OCI-LY7 (cell line): ENCODE measurements at regions not wholly inside any gene's neighbourhood (a gene's known extent, or its start where the extent isn't known, plus 50 kb on each side); places are given as distances from the start of the nearest gene placed in this dataset.

Experiments
- BruUV-seq: library from RNA; stranded (reverse); fragments of 400-500 nt; replicated peaks from 2 replicates; lab custom pipeline; 2021; lab: Mats Ljungman, UMichigan
- CTCF ChIA-PET: fragments of 300-600 bp; sonication (Branson Sonifier 250); formaldehyde crosslinking; loops from one replicate; lab custom pipeline; 2022; ENCODE audit warnings: antibody characterized with exemption; ENCODE audit not compliant: unreplicated experiment; lab: Charles Lee
- POLR2A ChIA-PET: fragments of 300-600 bp; sonication (Branson Sonifier 250); formaldehyde crosslinking; loops from one replicate; lab custom pipeline; 2022; ENCODE audit warnings: antibody characterized with exemption; lab: Charles Lee
- DNase-seq: peaks from one replicate; pipeline ENCODE4 v3.0.0-alpha.2; 2015; ENCODE audit warnings: low spot score
- H2AFZ ChIP-seq: fragments of 200-600 bp; sonication (generic), shearing (Covaris generic); 2 replicates; pipeline ENCODE4 v1.6.1; 2014; ENCODE audit warnings: mild to moderate bottlenecking, antibody characterized with exemption, low read length, moderate library complexity
- H3K27ac ChIP-seq: fragments of 200-600 bp; sonication (generic); 2 replicates; pipeline ENCODE4 v1.5.1; 2014; ENCODE audit warnings: mixed run types, low read depth, mild to moderate bottlenecking, moderate library complexity, low read length, inconsistent platforms; ENCODE audit not compliant: poor library complexity, severe bottlenecking
- H3K36me3 ChIP-seq: fragments of 200-600 bp; sonication (generic); 2 replicates; pipeline ENCODE4 v1.6.1; 2014; ENCODE audit warnings: mild to moderate bottlenecking, antibody characterized with exemption, low read length, moderate library complexity, mixed read lengths; ENCODE audit not compliant: insufficient read depth
- H3K4me1 ChIP-seq: fragments of 200-600 bp; sonication (generic); 2 replicates; pipeline ENCODE4 v1.5.1; 2014; ENCODE audit warnings: mild to moderate bottlenecking, low read length; ENCODE audit not compliant: insufficient read depth, poor library complexity, severe bottlenecking
- H3K4me2 ChIP-seq: fragments of 200-600 bp; sonication (generic); 2 replicates; pipeline ENCODE4 v1.6.1; 2014; ENCODE audit warnings: mild to moderate bottlenecking, low read length
- H3K4me3 ChIP-seq: fragments of 200-600 bp; sonication (generic); 2 replicates; pipeline ENCODE4 v1.5.1; 2014; ENCODE audit warnings: mild to moderate bottlenecking, low read depth, low read length; ENCODE audit not compliant: poor library complexity, severe bottlenecking
- H3K79me2 ChIP-seq: fragments of 200-600 bp; sonication (generic); 2 replicates; pipeline ENCODE4 v1.6.1; 2016; ENCODE audit warnings: low read depth, mild to moderate bottlenecking, low read length, moderate library complexity, mixed read lengths; ENCODE audit not compliant: insufficient read depth
- H3K9me2 ChIP-seq: fragments of 200-600 bp; sonication (generic); 2 replicates; pipeline ENCODE4 v1.6.1; 2016; ENCODE audit warnings: mild to moderate bottlenecking, low read length, mixed read lengths; ENCODE audit not compliant: insufficient read depth
- H3K9me3 ChIP-seq: fragments of 200-600 bp; sonication (generic); 2 replicates; pipeline ENCODE4 v1.6.1; 2014; ENCODE audit warnings: mild to moderate bottlenecking, mixed run types, low read length, mixed read lengths
- H4K20me1 ChIP-seq: fragments of 200-600 bp; sonication (generic); 2 replicates; pipeline ENCODE4 v1.6.1; 2014; ENCODE audit warnings: mild to moderate bottlenecking, antibody characterized with exemption, low read length, moderate library complexity, mixed read lengths; ENCODE audit not compliant: insufficient read depth
- EZH2phosphoT487 ChIP-seq: fragments of 200-600 bp; sonication (generic); IDR thresholded peaks from 2 replicates; pipeline ENCODE4 v1.6.1; 2018; ENCODE audit warnings: low read depth, borderline replicate concordance, mild to moderate bottlenecking, mixed run types, antibody characterized with exemption, low read length, moderate library complexity, mixed read lengths
- intact Hi-C: fragments of 100-400 bp; cut with micrococcal nuclease; formaldehyde crosslinking; loops from one replicate; pipeline ENCODE4 v1.10.0; 2022; ENCODE audit not compliant: unreplicated experiment
- TF ChIP-seq, protein P1 (sequence below): fragments of 200-600 bp; sonication (generic); conservative IDR thresholded peaks from 2 replicates; pipeline ENCODE4 v1.5.1; 2014; ENCODE audit warnings: mild to moderate bottlenecking, antibody characterized with exemption, low read length, moderate library complexity, mixed read lengths

DNA sequence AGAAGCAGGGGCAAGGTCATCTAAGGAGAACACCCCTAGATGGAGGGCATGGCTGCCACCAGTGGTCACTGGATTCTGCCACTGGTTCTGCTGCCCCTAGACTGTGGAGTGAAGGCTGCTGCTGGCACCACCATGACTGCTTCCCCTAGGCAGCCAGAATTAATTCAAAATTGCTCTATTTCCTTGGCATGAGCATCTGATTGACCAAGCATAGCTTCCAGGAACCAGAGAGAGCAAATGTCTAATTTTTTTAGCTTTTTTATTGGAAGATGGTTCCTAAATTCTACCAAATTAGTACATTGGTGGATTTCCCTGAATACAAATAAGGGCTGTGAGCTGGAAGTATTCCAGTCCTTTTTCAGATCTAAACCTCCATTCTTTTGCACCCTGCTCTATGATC is 270.2 kb upstream of the GBE1 start:
- H3K4me2 ChIP-seq, result no peak overlapping the region
- no TSS peak for BruUV-seq
- CTCF ChIA-PET, result no interaction called here
- no peaks in the 10 kb centered on the region for H3K36me3 ChIP-seq
- no peak for DNase-seq
- H4K20me1 ChIP-seq, result no peaks in the 10 kb centered on the region
- no peaks in the 10 kb centered on the region for H3K9me2 ChIP-seq
- POLR2A ChIA-PET, result no interaction called here
- no peaks in the 10 kb centered on the region for H3K9me3 ChIP-seq
- no peak overlapping the region for H3K4me3 ChIP-seq
- no peaks in the 10 kb centered on the region for H3K79me2 ChIP-seq
- H3K4me1 ChIP-seq, result no peaks in the 10 kb centered on the region
- no peak overlapping the region for H3K27ac ChIP-seq
- intact Hi-C loops, result no loop called here
- H2AFZ ChIP-seq, result no peak overlapping the region
- TF ChIP-seq, protein P1, sequence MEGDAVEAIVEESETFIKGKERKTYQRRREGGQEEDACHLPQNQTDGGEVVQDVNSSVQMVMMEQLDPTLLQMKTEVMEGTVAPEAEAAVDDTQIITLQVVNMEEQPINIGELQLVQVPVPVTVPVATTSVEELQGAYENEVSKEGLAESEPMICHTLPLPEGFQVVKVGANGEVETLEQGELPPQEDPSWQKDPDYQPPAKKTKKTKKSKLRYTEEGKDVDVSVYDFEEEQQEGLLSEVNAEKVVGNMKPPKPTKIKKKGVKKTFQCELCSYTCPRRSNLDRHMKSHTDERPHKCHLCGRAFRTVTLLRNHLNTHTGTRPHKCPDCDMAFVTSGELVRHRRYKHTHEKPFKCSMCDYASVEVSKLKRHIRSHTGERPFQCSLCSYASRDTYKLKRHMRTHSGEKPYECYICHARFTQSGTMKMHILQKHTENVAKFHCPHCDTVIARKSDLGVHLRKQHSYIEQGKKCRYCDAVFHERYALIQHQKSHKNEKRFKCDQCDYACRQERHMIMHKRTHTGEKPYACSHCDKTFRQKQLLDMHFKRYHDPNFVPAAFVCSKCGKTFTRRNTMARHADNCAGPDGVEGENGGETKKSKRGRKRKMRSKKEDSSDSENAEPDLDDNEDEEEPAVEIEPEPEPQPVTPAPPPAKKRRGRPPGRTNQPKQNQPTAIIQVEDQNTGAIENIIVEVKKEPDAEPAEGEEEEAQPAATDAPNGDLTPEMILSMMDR, result no peak
- TF ChIP-seq EZH2phosphoT487, result no peak

DNA sequence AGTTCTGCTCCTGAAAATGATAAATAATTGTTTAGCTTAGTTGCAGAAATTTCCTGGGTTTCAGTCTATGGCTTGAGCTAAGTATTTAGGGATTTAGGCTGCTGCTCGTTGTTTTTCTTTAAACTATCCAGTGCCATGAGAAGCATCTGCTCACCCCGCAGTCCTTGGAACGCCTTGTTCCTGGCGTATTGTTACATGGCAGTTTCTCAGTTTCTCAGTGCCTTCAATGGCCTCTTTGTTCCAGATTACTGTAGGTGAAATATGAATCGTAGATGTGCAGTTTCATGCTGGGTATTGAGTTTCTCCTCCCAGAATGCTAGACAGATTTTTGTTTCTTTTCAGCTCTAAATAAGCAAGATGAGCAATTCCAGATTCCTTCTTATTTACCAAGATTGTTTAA is 269.5 kb upstream of the GBE1 start:
- no peaks in the 10 kb centered on the region for H3K79me2 ChIP-seq
- no peak overlapping the region for H2AFZ ChIP-seq
- ChIA-PET POLR2A (interaction anchor here (0.6 kb wide), 1 partner anchor 784 kb away, joined by 5 read pairs; no protein-coding TSS in a partner anchor), CTCF (no interaction called here)
- no peak for DNase-seq
- BruUV-seq, result no TSS peak
- intact Hi-C loops, result no loop called here
- no peaks in the 10 kb centered on the region for H4K20me1 ChIP-seq
- H3K9me2 ChIP-seq, result no peaks in the 10 kb centered on the region
- H3K27ac ChIP-seq, result no peak overlapping the region
- TF ChIP-seq, protein P1, result no peak
- TF ChIP-seq EZH2phosphoT487, result no peak
- H3K4me2 ChIP-seq, result no peak overlapping the region
- H3K4me3 ChIP-seq, result no peak overlapping the region
- no peaks in the 10 kb centered on the region for H3K36me3 ChIP-seq
- no peaks in the 10 kb centered on the region for H3K4me1 ChIP-seq
- no peaks in the 10 kb centered on the region for H3K9me3 ChIP-seq

DNA sequence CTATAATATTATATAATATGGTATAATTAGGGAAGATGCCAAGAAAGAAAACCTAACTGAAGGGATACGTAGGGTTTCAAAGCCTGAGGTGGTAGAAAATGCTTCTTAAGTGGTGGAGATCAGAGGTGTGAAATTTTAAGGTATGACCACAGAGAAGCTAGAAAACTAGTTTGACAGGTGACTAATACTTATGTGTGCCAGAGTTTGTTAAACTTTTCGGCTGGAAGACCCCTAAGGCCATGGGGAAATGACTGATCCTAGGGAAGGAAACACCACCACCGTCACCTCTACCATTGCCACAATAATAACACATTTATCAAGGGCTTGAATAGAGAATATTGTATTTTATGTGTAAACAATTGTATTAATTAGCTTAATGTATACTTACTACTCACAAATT is 261.4 kb upstream of the GBE1 start:
- no peaks in the 10 kb centered on the region for H3K4me1 ChIP-seq
- BruUV-seq, result no TSS peak
- no peak overlapping the region for H3K4me2 ChIP-seq
- H3K9me3 ChIP-seq, result no peaks in the 10 kb centered on the region
- ChIA-PET POLR2A (no interaction called here), CTCF (no interaction called here)
- H3K4me3 ChIP-seq, result no peak overlapping the region
- no peak for DNase-seq
- H3K36me3 ChIP-seq, result no peaks in the 10 kb centered on the region
- H2AFZ ChIP-seq, result no peak overlapping the region
- no peaks in the 10 kb centered on the region for H3K79me2 ChIP-seq
- H3K27ac ChIP-seq, result no peak overlapping the region
- intact Hi-C loops, result no loop called here
- no peaks in the 10 kb centered on the region for H3K9me2 ChIP-seq
- TF ChIP-seq, protein P1, result no peak
- TF ChIP-seq EZH2phosphoT487, result no peak
- H4K20me1 ChIP-seq, result no peaks in the 10 kb centered on the region; the same call in 1 of the 2 replicates
